H1 (cell line): ENCODE measurements at regions not wholly inside any gene's neighbourhood (a gene's known extent, or its start where the extent isn't known, plus 50 kb on each side); places are given as distances from the start of the nearest gene placed in this dataset.

Experiments
- CTCF ChIP-seq, 3 experiments: IDR thresholded peaks; 1 replicate in 2 of 3; 2 replicates in 1 of 3; pipeline versions ENCODE4 v1.5.1 to v1.6.1; 2011; ENCODE audit warnings: low read length in 3 of 3, mild to moderate bottlenecking in 3 of 3, inconsistent platforms in 2 of 3, low read depth in 1 of 3, moderate library complexity in 1 of 3; ENCODE audit not compliant: insufficient read depth in 1 of 3; ENCODE audit errors: control extremely low read depth in 1 of 3
- E2F6 ChIP-seq: IDR thresholded peaks from 2 replicates; pipeline ENCODE4 v1.6.1; 2012; ENCODE audit warnings: inconsistent platforms
- POLR2AphosphoS5 ChIP-seq: IDR thresholded peaks from 2 replicates; pipeline ENCODE4 v1.6.1; 2011; ENCODE audit warnings: low read depth, low read length
- YY1 ChIP-seq: IDR thresholded peaks from 2 replicates; pipeline ENCODE4 v1.6.1; 2011; ENCODE audit warnings: low read depth, mild to moderate bottlenecking, low read length

GRCh38 chr19:27773318-27774094 is 1439.4 kb downstream of the UQCRFS1 start:
- no peak for TF ChIP-seq CTCF (IDR thresholded peaks at IDR 0.05; ENCODE audit: control extremely low read depth in 1 of 3, insufficient read depth in 1 of 3, low read depth in 1 of 3, low read length in 3 of 3)
- TF ChIP-seq E2F6 = no peak
- TF ChIP-seq POLR2AphosphoS5 = no peak
- no peak for TF ChIP-seq YY1
